Caki2 (cell line): ENCODE measurements at regions not wholly inside any gene's neighbourhood (a gene's known extent, or its start where the extent isn't known, plus 50 kb on each side); places are given as distances from the start of the nearest gene placed in this dataset.
"Not testable (repeated sequence)": the region's sequence is repeated elsewhere in the genome, so short reads cannot be mapped to it uniquely, and the experiment has no call there.

ENCODE experiments used
- DNase-seq: peaks from one replicate; pipeline ENCODE4 v3.0.0-alpha.2; 2015; ENCODE audit warnings: low read depth
- in situ Hi-C: cut with HindIII; loops from 2 replicates; pipeline ENCODE4 v1.10.0; 2016; ENCODE audit warnings: low sequenced_read_pairs, low pct_unique_long_range_greater_than_20kb, mixed read lengths

GRCh38 chr1:60504206-60504840 lies 430.8 kb upstream of the C1orf87 start:
- in situ Hi-C loops = no loop called here
- DNase-seq = no peak

- in situ Hi-C loops = no loop called here
- DNase-seq = no peak
Measured at GRCh38 chr1:60503266-60503925, 429.8 kb upstream of the C1orf87 start.

DNA sequence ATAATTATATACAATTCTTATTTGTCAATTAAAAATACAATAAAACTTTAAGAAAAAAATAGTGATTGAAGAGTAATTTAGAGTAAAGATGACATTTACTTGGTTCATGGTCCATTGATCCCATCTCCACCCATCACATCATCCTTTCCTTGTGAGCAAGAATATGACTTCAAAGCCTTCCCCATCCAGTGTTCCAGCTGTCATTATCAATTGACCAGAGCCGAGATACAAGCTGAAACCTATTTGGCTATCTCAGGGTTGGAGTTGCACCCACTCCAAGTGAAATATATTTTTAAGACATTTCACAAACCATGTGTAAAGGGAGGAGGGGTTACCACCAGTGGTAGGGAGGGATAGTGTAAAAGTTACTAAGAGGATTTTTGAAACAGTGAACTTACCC lies 428.9 kb upstream of the C1orf87 start:
- in situ Hi-C loops = no loop called here

DNA sequence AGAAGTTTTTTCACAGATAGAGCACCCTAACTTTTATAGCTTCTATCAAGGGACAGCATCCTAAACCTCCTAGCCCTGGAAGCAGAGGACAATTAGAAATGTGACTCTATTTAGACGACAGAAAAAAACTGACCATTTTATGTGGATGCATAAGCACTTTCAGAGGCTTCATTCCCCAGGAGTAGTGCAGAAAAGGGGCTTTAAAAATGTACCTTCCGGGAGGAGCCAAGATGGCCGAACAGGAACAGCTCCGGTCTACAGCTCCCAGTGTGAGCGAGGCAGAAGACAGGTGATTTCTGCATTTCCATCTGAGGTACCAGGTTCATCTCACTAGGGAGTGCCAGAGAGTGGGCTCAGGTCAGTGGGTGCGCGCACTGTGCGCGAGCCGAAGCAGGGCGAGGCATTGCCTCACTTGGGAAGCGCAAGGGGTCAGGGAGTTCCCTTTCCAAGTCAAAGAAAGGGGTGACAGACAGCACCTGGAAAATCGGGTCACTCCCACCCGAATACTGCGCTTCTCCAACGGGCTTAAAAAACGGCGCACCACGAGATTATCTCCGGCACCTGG lies 416.4 kb upstream of the C1orf87 start:
- in situ Hi-C loops, DNase-seq: not testable (repeated sequence)

More for the DNA sequence above, 428.9 kb upstream of the C1orf87 start:
- no peak for DNase-seq

DNA sequence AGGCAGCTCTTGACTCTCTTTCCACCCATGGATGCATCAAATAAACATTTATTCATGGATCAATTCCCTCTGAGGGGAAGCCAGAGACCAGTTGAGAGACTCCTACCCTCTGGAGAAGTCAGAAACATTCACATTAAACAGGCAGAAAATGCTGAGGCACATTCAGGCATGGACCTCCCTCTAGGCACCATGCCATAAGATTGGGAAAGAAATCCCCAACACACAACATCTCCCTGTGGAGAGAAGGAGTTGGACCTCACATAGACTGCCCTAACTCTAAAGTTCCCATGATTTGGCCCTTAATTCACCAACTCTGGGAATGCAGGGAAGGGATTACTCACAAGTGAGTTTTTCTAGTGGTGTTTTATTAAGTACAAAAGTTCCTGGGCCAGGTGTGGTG lies 415.3 kb upstream of the C1orf87 start:
- in situ Hi-C loops = no loop called here
- DNase-seq = no peak

GRCh38 chr1:60487565-60488345 lies 414.2 kb upstream of the C1orf87 start:
- in situ Hi-C loops = no loop called here

DNA sequence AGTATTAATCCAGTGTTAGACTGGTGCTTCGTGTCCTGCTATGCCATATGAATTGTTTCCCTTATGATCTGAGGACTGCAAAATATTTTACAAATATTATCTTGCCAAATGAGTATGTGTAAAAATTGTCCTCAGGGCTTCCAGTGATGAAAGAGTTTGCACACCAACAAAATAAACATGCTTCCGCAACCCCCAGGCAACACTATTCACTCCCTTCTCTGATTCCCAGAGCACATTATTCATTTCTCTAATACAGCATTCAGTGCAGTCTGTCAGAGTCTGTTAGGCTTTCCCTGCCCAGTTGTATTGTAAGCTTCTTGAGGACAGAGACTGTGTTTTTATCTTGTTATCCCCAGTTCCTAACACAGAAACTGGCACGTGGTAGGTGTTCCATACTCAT lies 409.9 kb upstream of the C1orf87 start:
- DNase-seq = no peak
- in situ Hi-C loops = no loop called here

More at GRCh38 chr1:60487565-60488345, 414.2 kb upstream of the C1orf87 start:
- no peak for DNase-seq

- in situ Hi-C loops = no loop called here
- no peak for DNase-seq
Measured at GRCh38 chr1:60470246-60470645, 396.7 kb upstream of the C1orf87 start.

- no peak for DNase-seq
- in situ Hi-C loops = no loop called here
Measured at GRCh38 chr1:60463786-60464185, 390.2 kb upstream of the C1orf87 start.

DNA sequence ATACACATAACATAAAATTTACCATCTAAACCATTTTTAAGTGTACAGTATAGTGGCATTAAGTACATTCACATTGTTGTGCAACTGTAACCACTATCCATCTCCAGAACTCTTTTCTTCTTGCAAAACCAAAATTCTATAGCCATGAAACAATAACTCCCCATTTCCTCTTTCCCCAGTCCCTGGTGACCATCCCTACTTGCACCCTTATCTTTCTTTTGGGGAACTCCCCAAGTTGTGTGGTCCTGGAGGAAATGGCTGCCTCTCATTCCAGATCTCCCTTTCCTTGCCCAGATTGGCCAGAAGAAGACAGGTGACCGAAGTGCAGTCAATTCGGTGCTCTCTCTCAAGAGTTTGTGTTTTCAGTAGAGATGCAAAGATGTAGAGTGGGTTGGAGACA lies 389.6 kb upstream of the C1orf87 start:
- in situ Hi-C loops = no loop called here
- DNase-seq = no peak

- DNase-seq = no peak
- in situ Hi-C loops = no loop called here
Measured at GRCh38 chr1:60461925-60462595, 388.5 kb upstream of the C1orf87 start.

DNA sequence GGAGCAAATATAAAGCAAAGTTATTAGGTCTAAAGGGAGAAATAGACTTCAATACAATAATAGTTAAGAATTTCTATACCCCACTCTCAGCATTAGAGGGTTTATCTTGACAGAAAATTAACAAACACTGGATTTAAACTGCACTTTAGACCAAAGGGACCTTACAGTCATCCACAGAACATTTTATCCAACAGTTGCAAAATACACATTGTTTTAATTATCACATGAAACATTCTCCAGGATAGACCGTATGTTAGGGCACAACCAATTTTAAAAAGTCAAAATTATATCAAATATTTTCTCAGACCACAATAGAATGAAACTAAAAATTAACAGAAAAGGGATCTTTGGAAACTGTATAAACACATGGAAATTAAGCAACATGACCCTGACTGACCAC lies 384.5 kb upstream of the C1orf87 start:
- DNase-seq = no peak
- in situ Hi-C loops = no loop called here

DNA sequence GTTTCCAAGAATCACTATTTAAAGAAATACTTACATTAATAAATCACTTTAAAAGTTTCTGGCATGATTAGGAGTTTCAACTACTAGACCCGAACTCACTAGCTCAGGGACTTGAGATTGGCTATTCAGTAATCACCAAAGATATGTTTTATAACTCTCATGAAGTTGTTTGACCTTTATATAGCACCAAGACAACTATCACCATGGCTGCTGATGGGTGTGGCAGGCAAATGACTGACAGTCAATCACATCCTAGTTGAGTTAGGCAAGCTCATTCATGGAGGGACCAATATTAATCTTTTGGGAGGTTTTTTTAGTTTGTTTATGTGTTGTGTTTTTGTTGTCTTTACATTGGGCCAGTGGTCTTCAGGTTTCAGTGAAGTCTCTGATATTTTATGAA lies 376.3 kb upstream of the C1orf87 start:
- in situ Hi-C loops = no loop called here
- DNase-seq = no peak

DNA sequence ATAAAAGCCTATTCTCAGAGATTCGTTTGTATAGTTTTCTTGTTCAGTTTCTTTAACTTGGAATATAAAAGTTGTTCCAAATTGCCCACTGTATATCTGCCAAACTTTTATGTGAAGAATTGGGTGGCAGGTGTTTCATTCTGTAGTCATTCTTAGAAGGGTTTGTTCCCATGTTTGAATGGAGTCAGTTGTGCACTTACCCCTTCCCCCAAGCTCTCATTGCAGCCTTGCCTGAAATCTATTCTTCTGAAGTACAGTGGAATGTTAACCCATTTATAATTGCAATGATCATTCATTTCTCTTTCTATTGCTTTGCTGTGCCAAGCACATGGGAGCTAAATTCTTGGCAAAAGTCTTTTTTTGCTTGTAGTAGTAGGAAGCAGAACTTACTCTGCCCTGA lies 375.3 kb upstream of the C1orf87 start:
- in situ Hi-C loops = no loop called here
- DNase-seq = no peak

DNA sequence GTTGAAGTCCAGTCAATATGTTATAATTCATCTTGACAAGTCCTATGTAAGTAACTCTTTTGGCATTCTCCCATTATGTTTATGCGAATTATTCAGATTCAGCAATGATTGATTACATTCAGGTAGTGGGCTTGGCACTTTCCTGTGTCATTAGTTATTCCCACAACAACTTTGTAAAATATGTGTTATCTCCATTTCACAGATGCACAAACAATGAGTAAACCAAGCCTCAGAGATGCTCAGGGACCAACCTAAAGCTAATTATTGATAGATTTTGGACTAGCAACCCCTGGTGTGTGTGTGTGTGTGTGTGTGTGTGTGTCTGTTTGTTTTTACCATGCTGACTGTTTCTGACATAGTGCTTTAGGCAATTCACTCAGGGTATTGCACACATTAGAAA lies 371.1 kb upstream of the C1orf87 start:
- DNase-seq = no peak
- in situ Hi-C loops = no loop called here

DNA sequence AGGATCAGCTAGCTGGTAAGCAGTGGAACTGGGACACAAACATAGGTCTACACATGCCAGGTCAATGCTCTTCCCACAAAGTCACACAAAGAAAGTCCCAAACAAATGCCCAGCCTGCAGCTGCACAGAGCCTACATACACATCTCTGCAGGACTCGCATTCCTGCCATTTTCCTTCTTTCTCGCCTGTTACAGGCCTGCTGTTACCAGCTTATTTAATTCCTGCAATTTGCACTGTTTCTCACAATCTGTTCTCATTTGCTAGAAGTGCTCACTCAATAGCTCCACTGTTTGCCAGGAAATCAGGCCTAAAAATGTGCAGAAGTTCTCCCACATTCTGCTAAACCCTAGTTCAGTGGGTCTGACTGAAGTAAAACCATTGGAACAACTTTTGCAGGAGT lies 362.6 kb upstream of the C1orf87 start:
- in situ Hi-C loops = no loop called here
- DNase-seq = no peak

DNA sequence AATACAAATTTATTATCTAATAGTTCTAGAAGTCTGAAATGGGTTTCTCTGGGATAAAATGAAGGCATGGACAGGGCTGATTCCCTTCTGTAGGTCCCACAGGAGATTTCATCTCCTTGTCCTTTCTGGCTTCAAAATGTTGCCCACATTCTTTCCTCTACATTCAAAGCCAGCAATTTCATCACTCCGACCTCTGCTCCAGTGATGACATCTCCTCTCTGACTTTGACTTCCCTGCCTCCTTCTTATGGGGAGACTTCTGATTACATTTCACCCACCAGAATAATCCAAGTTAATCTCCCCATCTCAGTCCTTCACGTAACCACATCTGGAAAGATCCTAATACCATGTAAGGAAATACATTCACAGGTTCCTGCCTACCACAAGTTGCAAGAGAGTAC lies 358.0 kb upstream of the C1orf87 start:
- in situ Hi-C loops = no loop called here
- no peak for DNase-seq

- in situ Hi-C loops = no loop called here
- DNase-seq = no peak
Measured at GRCh38 chr1:60430375-60430774, 356.8 kb upstream of the C1orf87 start.

- in situ Hi-C loops = no loop called here
- DNase-seq = no peak
Measured at GRCh38 chr1:60428127-60428526, 354.6 kb upstream of the C1orf87 start.
